Epithelial cell of proximal tubule (primary cell): ENCODE measurements at regions not wholly inside any gene's neighbourhood (a gene's known extent, or its start where the extent isn't known, plus 50 kb on each side); places are given as distances from the start of the nearest gene placed in this dataset.

Experiments used
- DNase-seq: peaks from one replicate; pipeline ENCODE4 v3.0.0-alpha.2; 2011; ENCODE audit warnings: low read depth
- H3K4me3 ChIP-seq: 2 replicates; pipeline ENCODE4 v1.5.1; 2011; ENCODE audit warnings: low read depth, mild to moderate bottlenecking, low read length
- CTCF ChIP-seq: conservative IDR thresholded peaks from 2 replicates; pipeline ENCODE4 v1.5.1; 2012; ENCODE audit warnings: low read depth, mild to moderate bottlenecking, low read length

DNA sequence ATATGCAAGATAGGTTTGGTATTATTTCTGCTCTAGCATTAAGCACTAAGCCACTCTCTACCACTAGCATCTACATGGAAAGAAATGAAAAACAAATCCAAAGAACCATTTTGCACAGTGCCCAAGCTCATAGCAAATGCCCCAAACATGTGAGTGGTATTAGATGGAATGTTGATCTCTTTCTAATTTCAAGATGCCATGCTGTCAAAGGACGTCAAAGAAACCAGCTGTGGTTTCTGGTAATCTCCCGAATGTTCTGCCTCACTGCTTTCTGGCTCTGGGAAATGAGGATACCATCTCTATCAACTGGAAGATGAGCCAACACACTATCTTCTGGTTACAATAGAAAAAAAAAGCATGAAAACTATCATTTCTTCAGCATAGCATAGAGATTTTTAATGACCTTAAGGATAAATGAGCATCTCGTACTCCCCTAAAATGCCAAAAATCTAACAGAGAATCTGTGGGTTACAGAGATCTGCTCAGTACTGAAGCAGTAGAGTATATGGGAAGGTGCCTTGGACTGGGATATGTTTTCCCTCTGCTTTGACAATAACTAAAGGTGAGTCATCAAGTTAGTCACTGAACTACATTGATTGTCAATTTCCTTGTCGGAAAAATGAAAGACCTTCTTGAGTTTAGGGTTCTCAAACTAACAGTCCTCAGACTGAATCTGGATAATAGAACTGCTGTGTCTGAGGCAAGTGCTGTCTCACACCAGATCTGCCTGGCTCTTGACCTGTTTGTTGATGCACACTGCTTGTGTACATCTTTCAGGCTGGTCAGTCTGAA is 244.8 kb upstream of the NCKAP5 start:
- H3K4me3 ChIP-seq = no peak overlapping the region
- TF ChIP-seq CTCF = no peak
- DNase-seq = peak; percentile 76

DNA sequence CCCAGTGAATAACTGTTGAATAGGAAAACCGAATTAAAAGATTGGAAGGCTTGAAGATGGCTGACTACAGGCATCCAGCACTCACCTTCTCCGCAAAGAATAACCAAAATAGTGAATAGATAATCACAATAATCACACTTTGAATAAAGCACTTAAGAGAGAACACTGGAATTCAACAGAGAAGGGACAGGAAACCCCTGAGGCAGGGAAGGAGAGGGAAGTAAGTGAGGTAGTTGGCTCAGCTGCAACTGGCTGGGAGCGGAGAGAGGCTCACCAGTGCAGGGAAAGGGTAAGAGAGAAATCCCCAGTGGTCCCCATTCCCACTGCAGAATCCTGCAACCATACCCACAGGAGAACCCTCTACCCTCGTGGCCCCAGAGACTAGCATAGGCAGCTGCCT is 246.6 kb upstream of the NCKAP5 start:
- DNase-seq = no peak
- H3K4me3 ChIP-seq = no peak overlapping the region
- TF ChIP-seq CTCF = no peak

DNA sequence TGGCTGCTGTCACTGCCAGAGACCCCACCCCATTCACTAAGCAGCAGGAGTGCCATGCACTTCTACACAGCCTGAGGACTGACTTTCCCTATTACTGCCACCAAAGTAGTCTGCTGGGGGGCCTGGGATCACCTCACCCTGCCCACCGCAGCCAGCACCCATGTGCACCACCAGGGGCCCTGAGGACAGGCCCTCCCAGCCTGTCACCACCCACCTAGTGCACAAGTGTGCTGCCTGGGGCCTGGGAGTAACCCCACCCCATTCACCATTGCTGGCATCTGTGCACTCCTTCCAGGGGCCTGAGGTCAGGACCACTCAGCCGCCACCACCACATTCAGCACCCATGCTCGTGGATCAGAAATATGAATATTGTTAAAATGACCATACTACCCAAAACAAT is 247.8 kb upstream of the NCKAP5 start:
- TF ChIP-seq CTCF = no peak
- DNase-seq = no peak

DNA sequence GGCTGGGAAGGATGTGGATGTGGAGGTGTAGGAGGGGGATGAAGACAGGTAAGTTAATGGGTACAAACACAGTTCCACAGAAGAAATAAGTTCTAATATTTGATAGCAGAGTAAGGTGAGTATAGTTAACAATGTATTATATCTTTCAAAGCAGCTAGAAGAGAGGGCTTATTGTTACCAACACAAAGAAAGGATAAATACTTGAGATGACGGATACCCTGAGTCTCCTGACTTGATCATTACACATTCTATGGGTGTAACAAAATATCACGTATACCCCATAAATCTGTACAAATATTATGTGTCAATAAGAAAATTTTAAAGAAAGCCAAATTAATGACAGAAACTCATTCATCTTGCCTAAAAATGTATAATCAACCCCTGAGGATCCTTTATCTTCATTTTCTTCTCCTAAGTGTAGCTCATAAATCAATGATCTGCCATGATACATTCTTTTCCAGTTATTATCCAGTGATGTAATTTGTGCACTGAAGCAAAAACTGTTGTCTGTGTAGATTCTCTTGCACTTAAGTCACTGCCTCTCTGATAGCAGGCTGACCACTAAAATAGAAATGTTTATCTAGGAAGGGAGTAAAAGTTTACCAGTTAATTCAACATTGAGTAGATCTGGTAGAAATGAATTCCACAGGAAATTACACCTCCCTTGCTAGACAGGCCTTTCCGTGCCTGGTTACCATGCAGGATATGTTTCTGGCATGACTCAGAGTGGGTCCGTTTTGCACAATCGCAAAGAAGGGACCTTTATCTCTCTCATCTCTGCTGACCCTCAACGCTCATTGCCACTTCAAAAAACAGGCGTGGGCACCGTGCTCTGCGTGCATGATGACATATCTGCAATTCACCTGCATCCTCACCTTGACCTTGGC is 249.7 kb upstream of the NCKAP5 start:
- DNase-seq = peak; percentile 98
- no peak overlapping the region for H3K4me3 ChIP-seq
- no peak for TF ChIP-seq CTCF

More for the DNA sequence above, 247.8 kb upstream of the NCKAP5 start:
- no peak overlapping the region for H3K4me3 ChIP-seq

GRCh38 chr2:133818661-133819060 is 250.4 kb upstream of the NCKAP5 start:
- no peak overlapping the region for H3K4me3 ChIP-seq
- no peak for DNase-seq
- no peak for TF ChIP-seq CTCF

DNA sequence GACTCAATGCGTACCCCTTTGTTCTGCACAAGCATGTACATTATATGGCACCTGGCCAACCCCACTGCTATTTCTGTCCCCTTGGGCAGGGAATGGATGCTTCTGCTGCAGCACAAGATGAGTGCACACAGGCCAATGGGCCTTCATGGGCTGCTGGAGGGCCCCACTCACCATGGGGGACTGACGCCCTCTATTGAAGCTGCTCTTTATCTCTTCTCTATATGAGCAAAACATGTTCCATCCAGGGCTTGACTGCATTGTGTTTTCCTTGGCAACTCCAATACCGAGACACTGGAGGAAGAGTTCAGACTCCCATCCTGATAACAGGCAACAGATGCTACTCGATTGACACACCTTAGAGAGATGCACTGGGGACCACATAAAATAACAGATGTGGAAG is 251.6 kb upstream of the NCKAP5 start:
- no peak overlapping the region for H3K4me3 ChIP-seq
- TF ChIP-seq CTCF = no peak
- no peak for DNase-seq
